Keratinocyte (primary cell): ENCODE measurements at regions not wholly inside any gene's neighbourhood (a gene's known extent, or its start where the extent isn't known, plus 50 kb on each side); places are given as distances from the start of the nearest gene placed in this dataset.

Experiments used
- EZH2 ChIP-seq: IDR thresholded peaks from one replicate; pipeline ENCODE4 v1.6.1; 2012; ENCODE audit warnings: inconsistent platforms, mild to moderate bottlenecking, low read length, moderate library complexity
- TF ChIP-seq, protein P1 (sequence below), 3 experiments: IDR thresholded peaks in 1 of 3; conservative IDR thresholded peaks in 1 of 3; optimal IDR thresholded peaks in 1 of 3; 2 replicates in 2 of 3; 3 replicates in 1 of 3; pipeline versions ENCODE3 to v1.5.1; 2011; ENCODE audit warnings: low read length in 3 of 3, mild to moderate bottlenecking in 3 of 3, moderate library complexity in 2 of 3, control low read depth in 1 of 3, inconsistent platforms in 1 of 3; ENCODE audit not compliant: insufficient read depth in 2 of 3; ENCODE audit errors: extremely low read depth in 1 of 3

DNA sequence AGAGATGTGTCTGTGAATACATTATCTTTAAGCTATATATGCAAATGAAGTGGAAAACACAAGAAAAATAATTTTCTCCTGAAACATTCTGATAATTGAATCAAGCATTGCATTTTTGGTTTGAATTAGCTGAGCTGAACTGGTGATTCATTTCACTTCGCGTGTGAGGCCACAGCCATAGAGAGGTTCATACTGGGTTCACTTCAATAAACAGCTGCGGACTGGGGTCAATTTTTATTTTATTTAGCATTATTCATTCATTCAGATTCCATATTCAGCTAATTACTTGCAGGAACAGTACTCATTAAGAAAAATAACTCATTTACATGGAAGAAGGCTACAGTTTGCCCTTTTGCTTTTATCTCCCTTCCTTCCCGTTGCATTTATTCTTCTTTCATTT lies 195.2 kb upstream of the LRIG3 start:
- TF ChIP-seq EZH2 = no peak
- TF ChIP-seq, protein P1, sequence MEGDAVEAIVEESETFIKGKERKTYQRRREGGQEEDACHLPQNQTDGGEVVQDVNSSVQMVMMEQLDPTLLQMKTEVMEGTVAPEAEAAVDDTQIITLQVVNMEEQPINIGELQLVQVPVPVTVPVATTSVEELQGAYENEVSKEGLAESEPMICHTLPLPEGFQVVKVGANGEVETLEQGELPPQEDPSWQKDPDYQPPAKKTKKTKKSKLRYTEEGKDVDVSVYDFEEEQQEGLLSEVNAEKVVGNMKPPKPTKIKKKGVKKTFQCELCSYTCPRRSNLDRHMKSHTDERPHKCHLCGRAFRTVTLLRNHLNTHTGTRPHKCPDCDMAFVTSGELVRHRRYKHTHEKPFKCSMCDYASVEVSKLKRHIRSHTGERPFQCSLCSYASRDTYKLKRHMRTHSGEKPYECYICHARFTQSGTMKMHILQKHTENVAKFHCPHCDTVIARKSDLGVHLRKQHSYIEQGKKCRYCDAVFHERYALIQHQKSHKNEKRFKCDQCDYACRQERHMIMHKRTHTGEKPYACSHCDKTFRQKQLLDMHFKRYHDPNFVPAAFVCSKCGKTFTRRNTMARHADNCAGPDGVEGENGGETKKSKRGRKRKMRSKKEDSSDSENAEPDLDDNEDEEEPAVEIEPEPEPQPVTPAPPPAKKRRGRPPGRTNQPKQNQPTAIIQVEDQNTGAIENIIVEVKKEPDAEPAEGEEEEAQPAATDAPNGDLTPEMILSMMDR (optimal IDR thresholded peaks at IDR 0.05 in 1 of 3, IDR thresholded peaks at IDR 0.05 in 1 of 3, conservative IDR thresholded peaks at IDR 0.05 in 1 of 3; ENCODE audit: extremely low read depth in 1 of 3, insufficient read depth in 2 of 3, low read length in 3 of 3) = no peak
